H1 (cell line): ENCODE measurements at regions not wholly inside any gene's neighbourhood (a gene's known extent, or its start where the extent isn't known, plus 50 kb on each side); places are given as distances from the start of the nearest gene placed in this dataset.

Source experiments
- CTCF ChIA-PET: fragments of 300-600 bp; sonication (Branson Sonifier 250); formaldehyde crosslinking; loops from one replicate; lab custom pipeline; 2021; ENCODE audit not compliant: partially characterized antibody; lab: Charles Lee
- POLR2A ChIA-PET: fragments of 300-600 bp; sonication (Branson Sonifier 250); formaldehyde crosslinking; loops from one replicate; lab custom pipeline; 2021; ENCODE audit warnings: inconsistent platforms; ENCODE audit not compliant: partially characterized antibody; lab: Charles Lee
- DNase-seq, 2 experiments: peaks; one replicate each; pipeline versions ENCODE4 v3.0.0 to v3.0.0-alpha.2; 2010 to 2022; ENCODE audit warnings: low spot score in 2 of 2, low read depth in 1 of 2, mixed read lengths in 1 of 2
- FAIRE-seq: peaks from 2 replicates; lab custom pipeline; 2011; peaks lifted over from hg19 to GRCh38; lab: Jason Lieb, UNC
- H2AFZ ChIP-seq: 2 replicates; pipeline ENCODE4 v1.8.1; 2012; ENCODE audit warnings: low read length, inconsistent platforms
- H2AK5ac ChIP-seq: 2 replicates; pipeline ENCODE4 v1.6.1; 2013; ENCODE audit warnings: low read depth, low read length
- H2BK120ac ChIP-seq: replicated peaks from 2 replicates; pipeline ENCODE3; 2013; ENCODE audit warnings: low read depth, low read length, inconsistent platforms
- H2BK12ac ChIP-seq: 2 replicates; pipeline ENCODE4 v1.6.1; 2013; ENCODE audit warnings: low read depth, low read length
- H2BK15ac ChIP-seq: 2 replicates; pipeline ENCODE4 v1.6.1; 2013; ENCODE audit warnings: low read length
- H2BK20ac ChIP-seq: 2 replicates; pipeline ENCODE4 v1.6.1; 2013; ENCODE audit warnings: low read length
- H2BK5ac ChIP-seq: 2 replicates; pipeline ENCODE4 v1.6.1; 2013; ENCODE audit warnings: low read depth, low read length
- H3K14ac ChIP-seq: 2 replicates; pipeline ENCODE4 v1.6.1; 2013; ENCODE audit warnings: inconsistent platforms; ENCODE audit not compliant: insufficient read length
- H3K18ac ChIP-seq: 2 replicates; pipeline ENCODE4 v1.6.1; 2013; ENCODE audit warnings: low read length; ENCODE audit errors: extremely low read depth
- H3K23ac ChIP-seq: 2 replicates; pipeline ENCODE4 v1.6.1; 2013; ENCODE audit warnings: inconsistent platforms; ENCODE audit not compliant: insufficient read length
- H3K23me2 ChIP-seq: 2 replicates; pipeline ENCODE4 v1.6.1; 2013; ENCODE audit warnings: low read depth, low read length
- H3K27ac ChIP-seq: 2 replicates; pipeline ENCODE4 v1.6.1; 2011; ENCODE audit warnings: low read depth, low read length, inconsistent platforms
- H3K27me3 ChIP-seq, 4 experiments: replicated peaks in 1 of 4; 1 replicate in 1 of 4; 2 replicates in 3 of 4; pipeline versions ENCODE4 v1.6.1 to v1.8.1; 2011 to 2013; ENCODE audit warnings: low read length in 3 of 4, mild to moderate bottlenecking in 3 of 4, inconsistent platforms in 2 of 4, mixed read lengths in 2 of 4, moderate library complexity in 1 of 4; ENCODE audit not compliant: control insufficient read depth in 3 of 4, insufficient read depth in 3 of 4; ENCODE audit errors: extremely low read depth in 1 of 4
- H3K36me3 ChIP-seq, 4 experiments: 2 replicates each; pipeline versions ENCODE4 v1.6.1 to v1.8.1; 2011 to 2013; ENCODE audit warnings: mild to moderate bottlenecking in 4 of 4, low read length in 3 of 4, moderate library complexity in 2 of 4, control low read depth in 1 of 4, inconsistent platforms in 1 of 4; ENCODE audit not compliant: insufficient read depth in 4 of 4, control insufficient read depth in 2 of 4
- H3K4ac ChIP-seq: replicated peaks from 2 replicates; pipeline ENCODE3; 2013; ENCODE audit warnings: low read length, low read depth, mixed read lengths, inconsistent platforms; ENCODE audit not compliant: insufficient read length
- H3K4me1 ChIP-seq, 4 experiments: replicated peaks in 1 of 4; 1 replicate in 1 of 4; 2 replicates in 3 of 4; pipeline versions ENCODE4 v1.6.1 to v1.8.1; 2011 to 2013; ENCODE audit warnings: low read length in 3 of 4, inconsistent platforms in 2 of 4, mixed read lengths in 1 of 4; ENCODE audit not compliant: insufficient read depth in 4 of 4, control insufficient read depth in 3 of 4
- H3K4me2 ChIP-seq, 2 experiments: 2 replicates each; pipeline versions ENCODE4 v1.6.1 to v1.8.1; 2011 to 2013; ENCODE audit warnings: low read depth in 2 of 2, low read length in 2 of 2, control low read depth in 1 of 2, inconsistent platforms in 1 of 2, mild to moderate bottlenecking in 1 of 2; ENCODE audit not compliant: insufficient read depth in 1 of 2
- H3K4me3 ChIP-seq, 4 experiments: fragments of 200-600, 300-600 bp in 1 of 4; sonication (generic), shearing (Covaris generic), sonication (Bioruptor Twin) in 1 of 4; 2 replicates each; pipeline versions ENCODE4 v1.5.1 to v1.8.1; 2011 to 2016; ENCODE audit warnings: low read length in 4 of 4, low read depth in 3 of 4, control low read depth in 2 of 4, inconsistent platforms in 2 of 4, mild to moderate bottlenecking in 2 of 4, mixed read lengths in 1 of 4, moderate library complexity in 1 of 4; ENCODE audit not compliant: insufficient read depth in 2 of 4; ENCODE audit errors: extremely low read depth in 1 of 4
- H3K56ac ChIP-seq: replicated peaks from 2 replicates; pipeline ENCODE3; 2013; ENCODE audit warnings: low read depth, mild to moderate bottlenecking, mixed read lengths, low read length, inconsistent platforms; ENCODE audit not compliant: insufficient read length
- H3K79me1 ChIP-seq: 2 replicates; pipeline ENCODE4 v1.6.1; 2013; ENCODE audit warnings: low read depth, low read length, control low read depth
- H3K79me2 ChIP-seq, 2 experiments: 2 replicates each; pipeline versions ENCODE4 v1.6.1 to v1.8.1; 2012 to 2013; ENCODE audit warnings: low read length in 2 of 2, mild to moderate bottlenecking in 2 of 2, inconsistent platforms in 1 of 2; ENCODE audit not compliant: insufficient read depth in 2 of 2, control insufficient read depth in 1 of 2
- H3K9ac ChIP-seq, 4 experiments: replicated peaks in 1 of 4; 1 replicate in 1 of 4; 2 replicates in 3 of 4; pipeline versions ENCODE4 v1.6.1 to v1.8.1; 2011 to 2013; ENCODE audit warnings: low read depth in 3 of 4, low read length in 3 of 4, control low read depth in 2 of 4, mild to moderate bottlenecking in 2 of 4, moderate library complexity in 2 of 4, inconsistent platforms in 1 of 4; ENCODE audit errors: extremely low read depth in 1 of 4
- H3K9me3 ChIP-seq, 2 experiments: 2 replicates each; pipeline versions ENCODE4 v1.6.1 to v1.8.1; 2012 to 2013; ENCODE audit warnings: mild to moderate bottlenecking in 2 of 2, moderate library complexity in 2 of 2, control low read depth in 1 of 2, inconsistent platforms in 1 of 2, low read depth in 1 of 2, low read length in 1 of 2, mixed read lengths in 1 of 2; ENCODE audit not compliant: insufficient read depth in 2 of 2
- H4K20me1 ChIP-seq, 2 experiments: replicated peaks in 1 of 2; 2 replicates each; pipeline versions ENCODE3 to v1.8.1; 2011 to 2013; ENCODE audit warnings: inconsistent platforms in 2 of 2, low read length in 2 of 2, mild to moderate bottlenecking in 1 of 2; ENCODE audit not compliant: insufficient read depth in 2 of 2, control insufficient read depth in 1 of 2
- H4K5ac ChIP-seq: 2 replicates; pipeline ENCODE4 v1.6.1; 2013; ENCODE audit warnings: low read length, low read depth, mixed read lengths, inconsistent platforms; ENCODE audit not compliant: insufficient read length
- H4K8ac ChIP-seq: 2 replicates; pipeline ENCODE4 v1.8.0; 2013; ENCODE audit warnings: mild to moderate bottlenecking, moderate library complexity, low read length, inconsistent platforms; ENCODE audit not compliant: insufficient read depth; ENCODE audit errors: extremely low read depth
- H4K91ac ChIP-seq: replicated peaks from 2 replicates; pipeline ENCODE3; 2013; ENCODE audit warnings: low read length, mixed read lengths, inconsistent platforms; ENCODE audit not compliant: insufficient read length
- CBX5 ChIP-seq: fragments of 300-800, 300-1000 bp; sonication (generic); IDR thresholded peaks from 2 replicates; pipeline ENCODE4 v1.7.1; 2016; ENCODE audit warnings: antibody characterized with exemption, low read length, low read depth
- CHD1 ChIP-seq: IDR thresholded peaks from 2 replicates; pipeline ENCODE4 v1.6.1; 2012; ENCODE audit warnings: low read depth, low read length, improper control_type of control experiment
- EZH2 ChIP-seq: fragments of 200-600 bp; sonication (generic); IDR thresholded peaks from 2 replicates; pipeline ENCODE4 v1.7.1; 2012; ENCODE audit warnings: low read depth, mild to moderate bottlenecking, moderate library complexity, low read length, inconsistent platforms; ENCODE audit not compliant: severe bottlenecking
- MAFK ChIP-seq: IDR thresholded peaks from 2 replicates; pipeline ENCODE4 v1.6.1; 2012; ENCODE audit warnings: low read depth, mild to moderate bottlenecking, improper control_type of control experiment, low read length
- NANOG ChIP-seq: IDR thresholded peaks from 2 replicates; pipeline ENCODE4 v1.6.1; 2011; ENCODE audit warnings: low read length, low read depth, mild to moderate bottlenecking, inconsistent platforms; ENCODE audit not compliant: insufficient read depth, poor library complexity, severe bottlenecking
- RAD21 ChIP-seq, 2 experiments: IDR thresholded peaks in 1 of 2; conservative IDR thresholded peaks in 1 of 2; 2 replicates each; pipeline ENCODE4 v1.6.1; 2011; ENCODE audit warnings: low read depth in 2 of 2, low read length in 2 of 2, improper control_type of control experiment in 1 of 2, inconsistent platforms in 1 of 2, mild to moderate bottlenecking in 1 of 2, moderate library complexity in 1 of 2
- SIRT6 ChIP-seq: IDR thresholded peaks from one replicate; pipeline ENCODE4 v1.7.1; 2012; ENCODE audit warnings: low read length, inconsistent platforms
- TAF1 ChIP-seq: IDR thresholded peaks from 2 replicates; pipeline ENCODE4 v1.6.1; 2011; ENCODE audit warnings: mild to moderate bottlenecking, low read depth, low read length
- ZNF274 ChIP-seq: IDR thresholded peaks from 2 replicates; pipeline ENCODE4 v1.7.0; 2012; ENCODE audit warnings: low read length, borderline replicate concordance; ENCODE audit errors: extremely low read depth
- WGBS, 2 experiments: shearing (Covaris generic) in 1 of 2; methylation state at CpG; one replicate each; pipeline versions ENCODE4 v1.1.6 to v1.1.7; 2013 to 2015; ENCODE audit warnings: low lambda C conversion rate in 2 of 2, mixed read lengths in 2 of 2, inconsistent platforms in 1 of 2, low coverage in 1 of 2, missing lambda C conversion rate in 1 of 2; ENCODE audit not compliant: insufficient replicate concordance in 2 of 2, insufficient coverage in 1 of 2, insufficient read length in 1 of 2; ENCODE audit errors: extremely low coverage in 1 of 2, missing lambda C conversion rate in 1 of 2; 5-methylcytosine and 5-hydroxymethylcytosine counted together
- TF ChIP-seq, protein P1 (sequence below): IDR thresholded peaks from 2 replicates; pipeline ENCODE4 v1.6.1; 2012; ENCODE audit warnings: low read length, inconsistent platforms

DNA sequence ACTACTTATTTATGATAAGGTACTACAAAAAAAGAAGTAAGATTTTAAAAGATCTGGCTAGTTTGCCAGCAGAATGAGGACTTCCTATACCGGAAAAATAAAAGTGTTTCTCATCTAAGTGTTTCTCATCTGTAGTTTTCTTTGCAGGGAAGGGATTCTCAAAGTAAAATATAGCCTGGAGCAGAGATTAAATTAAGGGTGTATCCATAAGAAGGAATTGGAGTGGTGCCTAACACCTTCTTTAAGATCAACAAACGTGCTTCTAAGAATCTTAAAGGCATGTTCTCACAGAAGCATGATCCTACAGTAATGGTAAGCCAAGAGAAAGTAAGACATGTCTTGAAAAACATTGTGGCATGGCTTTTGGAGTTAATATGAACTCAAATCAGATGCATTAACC, 528.2 kb downstream of the GBA3 start:
- Histone ChIP-seq H2AK5ac (no peak overlapping the region), H3K4me2 (no peak overlapping the region), H3K4ac (no peak overlapping the region), H2BK20ac (no peak overlapping the region), H4K5ac (no peak overlapping the region), H4K91ac (no peak overlapping the region), H2BK15ac (no peak overlapping the region), H4K20me1 (no peaks in the 10 kb centered on the region), H3K79me1 (no peaks in the 10 kb centered on the region), H3K23me2 (no peaks in the 10 kb centered on the region), H3K9ac (no peak overlapping the region), H3K36me3 (no peaks in the 10 kb centered on the region), H2BK120ac (no peak overlapping the region), H3K23ac (no peak overlapping the region), H2BK12ac (no peak overlapping the region), H3K4me1 (no peaks in the 10 kb centered on the region), H3K79me2 (no peaks in the 10 kb centered on the region), H3K56ac (no peak overlapping the region), H3K9me3 (no peaks in the 10 kb centered on the region), H3K27ac (no peak overlapping the region), H3K27me3 (no peaks in the 10 kb centered on the region), H3K14ac (no peak overlapping the region), H3K18ac (no peak overlapping the region), H3K4me3 (no peak overlapping the region), H2BK5ac (no peak overlapping the region), H2AFZ (no peak overlapping the region), H4K8ac (no peak overlapping the region)
- WGBS, 2 experiments: 83% methylated on average over 2 of the region's 2 CpGs; no CpG with 5 or more reads in 1 of the 2 experiments
- POLR2A ChIA-PET: no interaction called here
- FAIRE-seq: no peak
- no peak for TF ChIP-seq ZNF274
- no peak for TF ChIP-seq MAFK
- TF ChIP-seq CHD1: no peak
- TF ChIP-seq, protein P1, sequence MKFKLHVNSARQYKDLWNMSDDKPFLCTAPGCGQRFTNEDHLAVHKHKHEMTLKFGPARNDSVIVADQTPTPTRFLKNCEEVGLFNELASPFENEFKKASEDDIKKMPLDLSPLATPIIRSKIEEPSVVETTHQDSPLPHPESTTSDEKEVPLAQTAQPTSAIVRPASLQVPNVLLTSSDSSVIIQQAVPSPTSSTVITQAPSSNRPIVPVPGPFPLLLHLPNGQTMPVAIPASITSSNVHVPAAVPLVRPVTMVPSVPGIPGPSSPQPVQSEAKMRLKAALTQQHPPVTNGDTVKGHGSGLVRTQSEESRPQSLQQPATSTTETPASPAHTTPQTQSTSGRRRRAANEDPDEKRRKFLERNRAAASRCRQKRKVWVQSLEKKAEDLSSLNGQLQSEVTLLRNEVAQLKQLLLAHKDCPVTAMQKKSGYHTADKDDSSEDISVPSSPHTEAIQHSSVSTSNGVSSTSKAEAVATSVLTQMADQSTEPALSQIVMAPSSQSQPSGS: no peak
- no peak for TF ChIP-seq CBX5
- no peak for TF ChIP-seq NANOG
- no peak for TF ChIP-seq SIRT6
- TF ChIP-seq RAD21 (IDR thresholded peaks at IDR 0.05 in 1 of 2, conservative IDR thresholded peaks at IDR 0.05 in 1 of 2; ENCODE audit: low read depth in 2 of 2, low read length in 2 of 2): no peak
- no peak for TF ChIP-seq EZH2
- no peak for TF ChIP-seq TAF1
- CTCF ChIA-PET: no interaction called here
- no peak for DNase-seq
